ENCODE measurements at regions not wholly inside any gene's neighbourhood (a gene's known extent, or its start where the extent isn't known, plus 50 kb on each side); places are given as distances from the start of the nearest gene placed in this dataset.

DNA sequence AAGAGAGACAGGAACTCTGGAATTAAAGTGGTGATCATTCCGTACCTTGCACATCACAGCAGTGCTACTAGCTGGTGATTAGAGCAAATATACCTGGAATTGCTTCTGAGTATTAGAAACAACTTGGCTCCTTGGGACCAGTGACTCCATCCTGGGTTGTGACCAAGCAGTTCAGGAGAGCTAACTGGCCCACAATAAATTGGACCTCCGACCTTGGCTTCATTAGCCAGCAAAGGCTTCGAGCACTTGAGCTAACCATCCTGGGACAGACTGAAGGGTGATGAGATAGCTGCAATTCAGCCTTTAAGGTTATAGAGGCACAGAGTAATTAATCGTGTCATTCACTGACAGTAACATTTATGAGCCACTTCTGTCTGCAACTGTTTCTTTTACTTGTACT is 287.8 kb downstream of the INHBA start:
- H3K36me3 ChIP-seq (replicated peaks; ENCODE audit: low read depth, low read length): no peaks in the 10 kb centered on the region
- H3K79me2 ChIP-seq (ENCODE audit: low read length): no peaks in the 10 kb centered on the region
- H4K20me1 ChIP-seq (ENCODE audit: insufficient read depth, low read length): no peaks in the 10 kb centered on the region
- TF ChIP-seq, protein P1, sequence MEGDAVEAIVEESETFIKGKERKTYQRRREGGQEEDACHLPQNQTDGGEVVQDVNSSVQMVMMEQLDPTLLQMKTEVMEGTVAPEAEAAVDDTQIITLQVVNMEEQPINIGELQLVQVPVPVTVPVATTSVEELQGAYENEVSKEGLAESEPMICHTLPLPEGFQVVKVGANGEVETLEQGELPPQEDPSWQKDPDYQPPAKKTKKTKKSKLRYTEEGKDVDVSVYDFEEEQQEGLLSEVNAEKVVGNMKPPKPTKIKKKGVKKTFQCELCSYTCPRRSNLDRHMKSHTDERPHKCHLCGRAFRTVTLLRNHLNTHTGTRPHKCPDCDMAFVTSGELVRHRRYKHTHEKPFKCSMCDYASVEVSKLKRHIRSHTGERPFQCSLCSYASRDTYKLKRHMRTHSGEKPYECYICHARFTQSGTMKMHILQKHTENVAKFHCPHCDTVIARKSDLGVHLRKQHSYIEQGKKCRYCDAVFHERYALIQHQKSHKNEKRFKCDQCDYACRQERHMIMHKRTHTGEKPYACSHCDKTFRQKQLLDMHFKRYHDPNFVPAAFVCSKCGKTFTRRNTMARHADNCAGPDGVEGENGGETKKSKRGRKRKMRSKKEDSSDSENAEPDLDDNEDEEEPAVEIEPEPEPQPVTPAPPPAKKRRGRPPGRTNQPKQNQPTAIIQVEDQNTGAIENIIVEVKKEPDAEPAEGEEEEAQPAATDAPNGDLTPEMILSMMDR (IDR thresholded peaks at IDR 0.05; ENCODE audit: low read depth, low read length): no peak
- TF ChIP-seq EZH2phosphoT487 (IDR thresholded peaks at IDR 0.05; ENCODE audit: low read depth): no peak
- H3K27me3 ChIP-seq (ENCODE audit: low read depth, low read length): no peaks in the 10 kb centered on the region
- H3K4me3 ChIP-seq (ENCODE audit: low read length): no peak overlapping the region
- no peaks in the 10 kb centered on the region for H3K4me1 ChIP-seq (ENCODE audit: low read length)
- H3K27ac ChIP-seq (ENCODE audit: low read length): no peak overlapping the region
- no peak overlapping the region for H3K4me2 ChIP-seq (ENCODE audit: low read length)
- H3K9me3 ChIP-seq (ENCODE audit: insufficient read depth, low read length): no peaks in the 10 kb centered on the region
- H3K9ac ChIP-seq (ENCODE audit: low read length): no peak overlapping the region
- H2AFZ ChIP-seq (ENCODE audit: low read depth, low read length): no peak overlapping the region

GRCh38 chr7:41404375-41405074 is 298.4 kb downstream of the INHBA start:
- TF ChIP-seq, protein P1 (IDR thresholded peaks at IDR 0.05; ENCODE audit: low read depth, low read length): no peak
- TF ChIP-seq EZH2phosphoT487 (IDR thresholded peaks at IDR 0.05; ENCODE audit: low read depth): no peak
- Histone ChIP-seq H2AFZ (ENCODE audit: low read depth, low read length) (no peak overlapping the region), H3K36me3 (replicated peaks; ENCODE audit: low read depth, low read length) (no peaks in the 10 kb centered on the region)

DNA sequence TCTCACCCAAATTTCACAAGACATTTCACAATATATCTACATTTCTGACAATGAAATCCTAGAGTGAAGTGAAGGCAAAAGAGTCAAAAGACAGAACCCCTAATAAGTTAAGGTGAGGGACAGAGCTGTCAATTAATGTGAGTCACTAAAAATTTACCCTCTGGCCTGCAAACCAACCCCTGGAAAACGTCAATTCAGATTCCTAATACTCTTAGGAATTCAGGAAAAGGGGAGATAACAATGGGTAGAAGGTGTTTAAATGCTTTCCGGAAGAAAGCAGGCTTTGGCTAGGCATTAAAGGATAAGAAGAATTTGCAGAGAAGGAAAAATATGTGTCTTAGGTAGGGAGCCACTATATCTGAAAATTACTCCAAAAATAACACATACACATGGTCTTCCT is 299.6 kb downstream of the INHBA start:
- Histone ChIP-seq H4K20me1 (ENCODE audit: insufficient read depth, low read length) (no peaks in the 10 kb centered on the region), H3K4me2 (ENCODE audit: low read length) (no peak overlapping the region), H3K9ac (ENCODE audit: low read length) (no peak overlapping the region), H3K9me3 (ENCODE audit: insufficient read depth, low read length) (no peaks in the 10 kb centered on the region), H3K27ac (ENCODE audit: low read length) (no peak overlapping the region), H3K27me3 (ENCODE audit: low read depth, low read length) (no peaks in the 10 kb centered on the region), H3K4me3 (ENCODE audit: low read length) (no peak overlapping the region), H3K36me3 (replicated peaks; ENCODE audit: low read depth, low read length) (no peaks in the 10 kb centered on the region), H2AFZ (ENCODE audit: low read depth, low read length) (no peak overlapping the region), H3K79me2 (ENCODE audit: low read length) (no peaks in the 10 kb centered on the region), H3K4me1 (ENCODE audit: low read length) (no peaks in the 10 kb centered on the region)
- TF ChIP-seq EZH2phosphoT487 (IDR thresholded peaks at IDR 0.05; ENCODE audit: low read depth): no peak
- TF ChIP-seq, protein P1 (IDR thresholded peaks at IDR 0.05; ENCODE audit: low read depth, low read length): no peak

More at GRCh38 chr7:41404375-41405074, 298.4 kb downstream of the INHBA start:
- H4K20me1 ChIP-seq (ENCODE audit: insufficient read depth, low read length): no peaks in the 10 kb centered on the region
- no peak overlapping the region for H3K27ac ChIP-seq (ENCODE audit: low read length)
- H3K27me3 ChIP-seq (ENCODE audit: low read depth, low read length): no peaks in the 10 kb centered on the region
- no peak overlapping the region for H3K9ac ChIP-seq (ENCODE audit: low read length)
- no peaks in the 10 kb centered on the region for H3K9me3 ChIP-seq (ENCODE audit: insufficient read depth, low read length)
- no peak overlapping the region for H3K4me2 ChIP-seq (ENCODE audit: low read length)
- no peak overlapping the region for H3K4me3 ChIP-seq (ENCODE audit: low read length)
- no peaks in the 10 kb centered on the region for H3K79me2 ChIP-seq (ENCODE audit: low read length)
- H3K4me1 ChIP-seq (ENCODE audit: low read length): no peaks in the 10 kb centered on the region

- no peaks in the 10 kb centered on the region for H3K9me3 ChIP-seq (ENCODE audit: insufficient read depth, low read length)
- no peak overlapping the region for H3K9ac ChIP-seq (ENCODE audit: low read length)
- no peak overlapping the region for H3K4me3 ChIP-seq (ENCODE audit: low read length)
- no peaks in the 10 kb centered on the region for H4K20me1 ChIP-seq (ENCODE audit: insufficient read depth, low read length)
- H2AFZ ChIP-seq (ENCODE audit: low read depth, low read length): no peak overlapping the region
- TF ChIP-seq, protein P1 (IDR thresholded peaks at IDR 0.05; ENCODE audit: low read depth, low read length): no peak
- TF ChIP-seq EZH2phosphoT487 (IDR thresholded peaks at IDR 0.05; ENCODE audit: low read depth): no peak
- H3K4me2 ChIP-seq (ENCODE audit: low read length): no peak overlapping the region
- H3K79me2 ChIP-seq (ENCODE audit: low read length): no peaks in the 10 kb centered on the region
- H3K4me1 ChIP-seq (ENCODE audit: low read length): no peaks in the 10 kb centered on the region
- H3K27me3 ChIP-seq (ENCODE audit: low read depth, low read length): no peaks in the 10 kb centered on the region
- H3K36me3 ChIP-seq (replicated peaks; ENCODE audit: low read depth, low read length): no peaks in the 10 kb centered on the region
- no peak overlapping the region for H3K27ac ChIP-seq (ENCODE audit: low read length)
Measured at GRCh38 chr7:41401833-41402232, 301.1 kb downstream of the INHBA start.

Measured in OCI-LY3 (cell line).